Endothelial cell of umbilical vein (primary cell): ENCODE measurements at regions not wholly inside any gene's neighbourhood (a gene's known extent, or its start where the extent isn't known, plus 50 kb on each side); places are given as distances from the start of the nearest gene placed in this dataset.

Experiments used
- BruUV-seq: library from RNA; stranded (reverse); fragments of 400-500 nt; replicated peaks from 2 replicates; lab custom pipeline; 2021; lab: Mats Ljungman, UMichigan
- CTCF ChIA-PET: fragments of 300-600, 350-600 bp; sonication (Branson Sonifier 250); formaldehyde crosslinking; loops from one replicate; lab custom pipeline; 2021; ENCODE audit warnings: antibody characterized with exemption, inconsistent platforms; lab: Charles Lee
- POLR2A ChIA-PET: fragments of 300-600, 350-600 bp; sonication (Branson Sonifier 250); formaldehyde crosslinking; loops from one replicate; lab custom pipeline; 2021; ENCODE audit warnings: antibody characterized with exemption, inconsistent platforms; lab: Charles Lee
- DNase-seq: peaks from one replicate; pipeline ENCODE4 v3.0.0-alpha.2; 2011; ENCODE audit warnings: low read depth, low spot score
- FAIRE-seq: peaks from 2 replicates; lab custom pipeline; 2011; peaks lifted over from hg19 to GRCh38; lab: Jason Lieb, UNC
- H2AFZ ChIP-seq: 2 replicates; pipeline ENCODE4 v1.6.0; 2012; ENCODE audit warnings: low read depth, low read length, control low read depth, inconsistent platforms
- H3K27ac ChIP-seq: 2 replicates; pipeline ENCODE4 v1.5.1; 2011; ENCODE audit warnings: low read depth, mild to moderate bottlenecking, control low read depth, low read length, moderate library complexity; ENCODE audit not compliant: insufficient read depth
- H3K27me3 ChIP-seq, 2 experiments: 2 replicates each; pipeline versions ENCODE4 v1.6.0 to v1.6.1; 2011; ENCODE audit warnings: low read length in 2 of 2, mixed read lengths in 1 of 2; ENCODE audit not compliant: control insufficient read depth in 2 of 2, insufficient read depth in 2 of 2
- H3K36me3 ChIP-seq, 2 experiments: 2 replicates in 1 of 2; 3 replicates in 1 of 2; pipeline ENCODE4 v1.5.1; 2011; ENCODE audit warnings: low read length in 2 of 2, mild to moderate bottlenecking in 1 of 2, moderate library complexity in 1 of 2; ENCODE audit not compliant: control insufficient read depth in 2 of 2, insufficient read depth in 2 of 2; ENCODE audit errors: extremely low read depth in 1 of 2
- H3K4me1 ChIP-seq: 3 replicates; pipeline ENCODE4 v1.5.1; 2011; ENCODE audit warnings: mild to moderate bottlenecking, low read length; ENCODE audit not compliant: control insufficient read depth, insufficient read depth; ENCODE audit errors: extremely low read depth
- H3K4me2 ChIP-seq: 2 replicates; pipeline ENCODE4 v1.6.1; 2011; ENCODE audit warnings: low read length, control low read depth, mixed read lengths; ENCODE audit not compliant: insufficient read depth
- H3K4me3 ChIP-seq, 3 experiments: fragments of 200-600 bp in 1 of 3; sonication (generic), shearing (Covaris generic) in 1 of 3; replicated peaks in 1 of 3; 2 replicates each; pipeline ENCODE4 v1.5.1; 2011 to 2016; ENCODE audit warnings: control low read depth in 3 of 3, low read length in 3 of 3, mild to moderate bottlenecking in 2 of 3, inconsistent platforms in 1 of 3, low read depth in 1 of 3, moderate library complexity in 1 of 3; ENCODE audit not compliant: insufficient read depth in 1 of 3
- H3K79me2 ChIP-seq: 2 replicates; pipeline ENCODE4 v1.6.0; 2012; ENCODE audit warnings: low read length, inconsistent platforms; ENCODE audit not compliant: control insufficient read depth, insufficient read depth
- H3K9ac ChIP-seq: replicated peaks from 2 replicates; pipeline ENCODE3; 2011; ENCODE audit warnings: low read length, control low read depth; ENCODE audit not compliant: insufficient read depth; ENCODE audit errors: extremely low read depth
- H3K9me1 ChIP-seq: replicated peaks from 3 replicates; pipeline ENCODE4 v1.6.0; 2011; ENCODE audit warnings: mild to moderate bottlenecking, low read length; ENCODE audit not compliant: control insufficient read depth, insufficient read depth; ENCODE audit errors: extremely low read depth
- H3K9me3 ChIP-seq: replicated peaks from 2 replicates; pipeline ENCODE4 v1.5.1; 2012; ENCODE audit warnings: low read length, inconsistent platforms; ENCODE audit not compliant: control insufficient read depth, insufficient read depth
- H4K20me1 ChIP-seq: replicated peaks from 2 replicates; pipeline ENCODE3; 2011; ENCODE audit warnings: mild to moderate bottlenecking, low read length; ENCODE audit not compliant: control insufficient read depth, insufficient read depth; ENCODE audit errors: extremely low read depth
- CTCF ChIP-seq, 2 donors: IDR thresholded peaks; 1 replicate in 1 of 2; 2 replicates in 1 of 2; pipeline ENCODE4 v1.5.1; 2011; ENCODE audit warnings: low read length in 2 of 2, mild to moderate bottlenecking in 2 of 2, moderate library complexity in 2 of 2, control low read depth in 1 of 2, inconsistent platforms in 1 of 2, low read depth in 1 of 2; ENCODE audit not compliant: insufficient read depth in 1 of 2; ENCODE audit errors: extremely low read depth in 1 of 2
- EZH2 ChIP-seq: IDR thresholded peaks from 2 replicates; pipeline ENCODE4 v1.6.1; 2012; ENCODE audit warnings: borderline replicate concordance, low read depth, mild to moderate bottlenecking, moderate library complexity, low read length, inconsistent platforms; ENCODE audit not compliant: severe bottlenecking
- FOS ChIP-seq: IDR thresholded peaks from 2 replicates; pipeline ENCODE4 v1.6.1; 2011; ENCODE audit warnings: mild to moderate bottlenecking, low read length, moderate library complexity, borderline replicate concordance; ENCODE audit not compliant: insufficient read depth
- GATA2 ChIP-seq: IDR thresholded peaks from 2 replicates; pipeline ENCODE4 v1.7.0; 2011; ENCODE audit warnings: low read depth, mild to moderate bottlenecking, moderate library complexity, mixed read lengths, low read length; ENCODE audit not compliant: insufficient read length, insufficient read depth
- JUN ChIP-seq: IDR thresholded peaks from 2 replicates; pipeline ENCODE4 v1.6.1; 2011; ENCODE audit warnings: borderline replicate concordance, low read depth; ENCODE audit not compliant: insufficient read length, insufficient read depth
- MAX ChIP-seq: IDR thresholded peaks from 2 replicates; pipeline ENCODE4 v1.6.1; 2011; ENCODE audit not compliant: insufficient read depth, insufficient read length
- MYC ChIP-seq: IDR thresholded peaks from one replicate; pipeline ENCODE4 v1.6.1; 2011; ENCODE audit warnings: mild to moderate bottlenecking, low read depth, low read length
- POLR2A ChIP-seq: IDR thresholded peaks from 2 replicates; pipeline ENCODE4 v1.6.1; 2012; ENCODE audit warnings: low read depth, mild to moderate bottlenecking, control low read depth, low read length
- POLR2AphosphoS5 ChIP-seq: IDR thresholded peaks from 2 replicates; pipeline ENCODE4 v1.6.1; 2012; ENCODE audit warnings: low read depth, mild to moderate bottlenecking, control low read depth, low read length, moderate library complexity; ENCODE audit not compliant: insufficient read depth
- dilution Hi-C: fragments of 300-500 bp; cut with MboI; formaldehyde crosslinking; loops from one replicate; pipeline ENCODE4 v1.15.0; 2019; ENCODE audit warnings: low sequenced_read_pairs; ENCODE audit not compliant: extremely low pct_ligation_motif_present
- intact Hi-C: fragments of 100-400 bp; cut with micrococcal nuclease; formaldehyde crosslinking; loops from one replicate; pipeline ENCODE4 v1.10.0; 2022

GRCh38 chr2:163341426-163341825 lies 394.4 kb downstream of the FIGN start:
- Histone ChIP-seq H4K20me1 (no peaks in the 10 kb centered on the region), H3K36me3 (no peaks in the 10 kb centered on the region), H3K27me3 (no peaks in the 10 kb centered on the region), H3K79me2 (no peaks in the 10 kb centered on the region), H3K9ac (no peak overlapping the region), H2AFZ (peak overlapping the region; percentile 65), H3K4me2 (peak overlapping the region; percentile 78), H3K4me1 (peaks cover 17% of the 10 kb centered on the region), H3K9me1 (no peaks in the 10 kb centered on the region), H3K9me3 (no peaks in the 10 kb centered on the region), H3K4me3 (no peak overlapping the region), H3K27ac (peak overlapping the region; percentile 63)
- CTCF ChIA-PET: interaction anchor here (0.7 to 1.5 kb wide), 3 partner anchors 151 to 720 kb away, joined by 3 to 8 read pairs (median 4); no protein-coding TSS in a partner anchor
- no TSS peak for BruUV-seq
- dilution Hi-C loops (no loop called here), intact Hi-C loops (loop anchor here (2.0 to 10.0 kb wide), 2 partner anchors 151 to 1153 kb away; no protein-coding TSS in a partner anchor)
- peak; percentile 71 for DNase-seq
- POLR2A ChIA-PET: no interaction called here
- TF ChIP-seq FOS (peak; percentile 60), JUN (peak; percentile 17), POLR2AphosphoS5 (no peak), MYC (no peak), POLR2A (no peak), GATA2 (no peak), CTCF (IDR thresholded peaks at IDR 0.05; ENCODE audit: extremely low read depth in 1 of 2, insufficient read depth in 1 of 2, low read depth in 1 of 2, low read length in 2 of 2) (no peak), MAX (no peak), EZH2 (no peak)
- no peak for FAIRE-seq
